Globus pallidus (tissue), 1 donor: ENCODE measurements at regions not wholly inside any gene's neighbourhood (a gene's known extent, or its start where the extent isn't known, plus 50 kb on each side); places are given as distances from the start of the nearest gene placed in this dataset.
"Not testable (repeated sequence)": the region's sequence is repeated elsewhere in the genome, so short reads cannot be mapped to it uniquely, and the experiment has no call there.

Experiments
- DNase-seq: peaks from one replicate; pipeline ENCODE4 v3.0.0-alpha.2; 2015; ENCODE audit warnings: low spot score

DNA sequence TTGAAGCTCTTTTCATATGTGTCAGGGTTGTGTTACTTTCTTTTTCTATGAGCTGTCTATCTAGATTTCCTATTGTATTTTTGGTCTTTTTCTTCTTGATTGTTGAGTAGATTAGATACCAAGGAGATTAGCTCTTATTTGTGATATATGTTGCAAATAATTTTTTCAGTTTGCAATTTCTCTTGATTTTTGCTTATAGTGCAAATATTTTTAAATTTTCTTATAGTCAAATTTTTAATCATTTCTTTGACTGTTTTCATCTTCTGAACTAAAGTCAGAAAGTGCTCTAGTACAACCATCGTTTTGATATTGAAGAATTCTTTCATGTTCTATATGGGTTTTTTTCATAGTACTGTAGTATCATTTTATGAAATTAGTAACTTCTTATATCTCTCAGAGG is 193.7 kb downstream of the OSTF1 start:
- no peak for DNase-seq

DNA sequence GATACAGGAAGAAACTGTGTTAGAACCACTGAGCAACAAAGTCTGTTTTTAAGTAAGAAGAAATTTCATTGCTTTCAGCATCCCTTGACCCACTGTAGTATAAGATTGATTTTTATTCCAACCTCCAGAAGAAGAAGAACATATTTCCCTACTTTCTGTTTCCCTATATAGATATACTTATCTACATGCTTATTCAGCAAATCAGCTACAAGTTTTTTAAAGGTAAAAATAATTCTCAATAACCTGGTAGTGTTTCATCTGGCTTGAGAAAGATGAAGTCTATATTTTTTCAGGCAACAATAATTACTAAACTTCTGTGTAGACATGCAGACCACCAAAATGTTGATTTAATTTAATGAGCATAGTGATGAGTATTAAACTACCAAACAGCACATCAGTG is 201.0 kb downstream of the OSTF1 start:
- no peak for DNase-seq

DNA sequence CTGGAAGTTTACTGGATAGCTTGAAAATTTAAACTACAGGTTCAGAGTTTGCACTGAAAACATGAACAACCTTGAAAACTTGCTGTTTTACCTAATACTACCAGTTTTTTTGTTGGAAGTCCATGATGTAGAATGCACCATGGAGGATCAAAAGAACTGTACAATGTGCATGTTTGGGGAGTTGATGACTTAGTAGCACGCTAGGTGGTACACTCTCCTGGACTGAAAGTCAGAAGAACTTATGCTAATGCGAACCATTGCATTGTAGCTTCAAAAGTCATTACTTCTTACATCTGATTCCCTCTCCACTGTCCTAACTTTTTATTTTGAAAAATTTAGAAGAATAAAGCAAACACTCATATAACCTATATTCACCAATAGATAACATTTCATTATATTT is 211.0 kb downstream of the OSTF1 start:
- DNase-seq: no peak

DNA sequence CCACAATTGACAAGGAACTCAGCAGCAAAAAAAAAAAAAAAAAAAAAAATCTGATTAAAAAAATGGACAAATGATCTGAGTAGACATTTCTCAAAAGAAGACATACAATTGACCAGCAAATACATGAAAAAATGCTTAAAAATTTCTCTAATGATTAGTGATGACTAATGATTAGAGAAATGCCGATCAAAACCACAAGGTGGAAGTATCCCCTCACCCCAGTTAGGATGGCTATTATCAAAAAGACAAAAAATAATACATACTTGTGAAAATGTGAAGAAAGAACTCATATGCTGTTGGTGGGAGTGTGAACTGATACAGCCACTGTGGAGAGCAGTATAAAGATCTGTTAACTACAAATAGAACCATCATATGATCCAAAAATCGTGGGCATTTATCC is 245.3 kb downstream of the OSTF1 start:
- no peak for DNase-seq

DNA sequence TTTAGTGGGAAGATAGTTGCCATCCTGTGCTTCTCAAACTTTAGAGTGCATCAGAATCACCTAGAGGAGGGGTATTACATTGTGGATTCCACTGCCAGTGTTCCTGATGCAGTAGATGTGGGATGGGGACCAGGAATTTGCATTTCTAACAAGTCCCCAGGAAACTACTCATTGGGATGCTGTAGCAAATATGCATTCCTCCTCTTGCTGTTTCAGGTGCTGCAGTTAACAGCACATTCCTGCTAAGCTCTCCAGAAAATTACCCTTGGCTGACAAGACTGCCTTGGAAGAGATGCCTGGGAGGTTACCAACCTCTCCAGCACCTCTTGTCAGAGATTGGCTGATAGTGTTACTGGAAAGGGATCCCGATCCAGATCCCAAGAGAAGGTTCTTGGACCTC is 270.5 kb downstream of the OSTF1 start:
- DNase-seq: no peak

DNA sequence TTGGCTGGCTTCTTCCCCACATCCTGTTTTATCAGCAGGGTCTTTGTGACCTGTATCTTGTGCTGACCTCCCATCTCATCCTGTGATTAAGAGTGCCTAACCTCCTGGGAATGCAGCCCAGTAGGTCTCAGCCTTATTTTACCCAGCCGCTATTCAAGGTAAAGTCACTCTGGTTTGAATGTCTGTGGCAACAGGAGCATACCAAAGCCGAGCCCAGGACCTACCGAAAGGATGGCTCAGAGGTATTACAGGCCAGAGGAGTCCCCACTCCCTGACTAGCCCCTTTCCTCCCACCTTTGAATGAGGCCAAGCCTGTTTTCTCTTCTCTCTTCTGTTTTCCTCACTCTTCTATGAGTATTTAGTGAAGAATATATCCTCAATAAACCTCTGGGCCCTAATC is 271.3 kb downstream of the OSTF1 start:
- DNase-seq: no peak

DNA sequence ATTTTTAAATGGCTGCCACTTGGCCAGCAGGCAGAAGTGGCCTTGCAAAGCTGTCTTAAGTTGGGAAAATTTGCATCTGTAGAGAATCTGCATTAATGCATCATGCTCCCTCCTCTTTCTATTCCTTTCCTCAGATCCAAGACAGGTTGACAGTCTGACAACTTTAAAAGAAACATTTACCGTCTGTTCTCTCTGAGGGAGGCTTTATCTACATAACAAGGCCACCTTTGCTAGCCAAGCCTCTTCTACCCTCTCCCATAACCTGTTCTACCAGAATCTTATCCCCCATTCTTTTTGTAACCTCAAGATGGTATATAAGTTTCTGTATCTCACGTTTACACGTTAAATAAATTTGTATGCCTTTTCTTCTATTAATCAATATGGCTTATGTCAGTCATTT is 271.9 kb downstream of the OSTF1 start:
- DNase-seq: no peak

DNA sequence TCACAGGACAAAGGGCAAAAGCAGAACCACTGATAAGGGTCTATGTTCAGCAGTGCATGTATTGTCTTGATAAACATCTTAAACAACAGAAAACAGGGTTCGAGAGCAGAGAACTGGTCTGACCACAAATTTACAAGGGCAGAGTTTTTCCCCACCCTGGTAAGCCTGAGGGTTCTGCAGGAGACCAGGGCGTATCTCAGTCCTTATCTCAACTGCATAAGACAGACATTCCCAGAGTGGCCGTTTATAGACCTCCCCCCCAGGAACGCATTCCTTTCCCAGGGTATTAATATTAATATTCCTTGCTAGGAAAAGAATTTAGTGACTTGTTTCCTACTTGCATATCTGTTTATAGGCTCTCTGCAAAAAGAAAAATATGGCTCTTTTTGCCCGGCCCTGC is 274.1 kb downstream of the OSTF1 start:
- DNase-seq: not testable (repeated sequence)

DNA sequence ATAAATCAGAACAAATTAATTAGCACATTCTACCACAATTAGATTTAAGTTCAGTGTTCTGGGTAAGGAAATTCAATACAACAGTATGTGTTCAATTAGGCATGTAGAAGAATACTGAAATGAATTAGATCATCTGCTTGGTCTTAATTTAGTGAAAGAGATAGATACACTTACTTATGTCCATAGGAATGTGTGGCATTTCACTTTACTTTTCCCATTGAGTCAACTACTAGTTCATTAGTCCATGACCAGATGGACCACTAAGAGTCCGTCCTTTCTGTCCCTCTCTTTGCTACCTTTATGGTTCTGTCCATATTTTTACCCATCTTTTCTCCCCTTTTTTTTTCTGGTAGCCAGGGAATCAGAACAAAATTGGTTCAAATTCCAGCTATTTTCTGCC is 276.9 kb downstream of the OSTF1 start:
- DNase-seq: no peak

DNA sequence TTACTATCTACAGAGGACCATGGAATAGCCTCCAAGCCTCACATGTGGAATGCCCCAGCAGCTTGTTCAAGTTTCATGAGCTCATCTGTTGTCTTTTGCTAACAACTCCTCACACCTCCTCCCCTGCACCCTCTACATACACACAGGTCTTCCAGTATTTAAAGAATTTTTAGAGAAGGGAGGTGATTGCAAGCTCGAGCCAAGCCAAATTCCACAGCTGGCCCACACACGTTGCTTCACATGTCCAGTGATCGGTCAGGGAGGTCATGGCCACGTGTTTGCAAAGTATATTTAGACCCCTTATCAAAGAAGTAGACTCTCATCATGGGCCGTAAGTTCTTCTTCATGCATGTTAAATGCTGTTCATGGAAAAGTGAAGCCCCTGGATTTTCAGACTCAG is 281.7 kb downstream of the OSTF1 start:
- no peak for DNase-seq

DNA sequence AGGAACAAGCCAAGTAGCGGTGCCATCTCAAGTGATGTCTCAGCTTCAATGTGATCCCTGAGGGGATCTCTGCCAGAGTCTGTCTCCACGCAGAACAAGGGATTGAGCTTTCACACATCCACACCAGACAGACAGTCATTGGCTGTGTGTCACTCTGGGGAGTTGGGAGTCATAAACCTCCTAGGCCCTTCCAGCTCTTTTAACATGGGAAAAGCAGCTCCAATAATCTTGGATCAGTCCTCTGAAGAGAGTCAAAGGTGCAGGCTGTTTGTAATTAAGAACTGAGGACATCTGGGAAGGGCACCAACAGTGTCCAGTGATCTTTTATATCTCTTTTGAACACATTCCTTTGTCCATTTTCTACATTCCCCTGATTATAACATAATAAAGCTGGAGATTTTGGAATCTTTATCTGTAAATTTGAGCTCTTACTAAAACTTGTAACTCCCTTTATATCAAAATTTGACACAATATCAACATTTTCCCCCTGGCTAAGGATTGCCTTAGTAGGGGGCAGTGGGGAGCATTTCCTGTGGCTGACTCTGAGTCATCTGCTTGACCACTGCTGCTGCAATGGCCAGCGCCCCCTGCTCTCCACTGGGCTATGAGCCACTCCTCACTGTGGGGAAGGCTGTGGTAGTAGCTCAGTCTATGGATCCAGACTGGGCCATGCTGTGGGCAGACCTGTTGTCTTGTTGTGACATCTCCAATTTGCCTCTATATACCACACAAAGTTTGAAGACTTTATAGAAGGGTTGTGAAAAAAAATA is 284.4 kb downstream of the OSTF1 start:
- no peak for DNase-seq

DNA sequence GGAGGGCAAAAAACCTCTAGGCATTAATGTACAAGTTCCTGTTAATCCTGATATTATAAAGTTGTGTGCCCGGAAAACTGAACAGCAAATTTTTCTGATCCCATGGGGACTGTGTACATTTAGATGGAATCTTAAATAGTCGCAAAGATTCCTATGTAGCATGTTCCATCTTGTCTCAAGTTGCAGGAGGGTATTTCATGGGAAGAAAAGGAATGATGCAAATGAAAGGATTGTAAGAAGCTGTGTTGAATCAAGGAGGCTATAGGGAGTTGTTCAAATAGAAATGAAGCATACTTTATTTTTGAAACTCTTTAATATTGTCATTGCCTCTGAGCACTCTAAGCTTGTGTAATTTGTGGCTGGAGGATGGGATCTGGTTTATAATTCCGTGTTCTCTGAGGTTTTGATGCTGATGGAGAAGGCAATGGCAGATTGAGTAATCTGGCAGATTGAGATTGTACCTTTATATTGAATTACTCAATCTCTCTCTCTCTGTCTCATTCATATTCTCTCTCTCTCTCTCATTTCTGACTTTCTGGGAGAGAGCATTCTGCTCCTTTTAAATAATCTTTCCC is 288.5 kb downstream of the OSTF1 start:
- DNase-seq: no peak

DNA sequence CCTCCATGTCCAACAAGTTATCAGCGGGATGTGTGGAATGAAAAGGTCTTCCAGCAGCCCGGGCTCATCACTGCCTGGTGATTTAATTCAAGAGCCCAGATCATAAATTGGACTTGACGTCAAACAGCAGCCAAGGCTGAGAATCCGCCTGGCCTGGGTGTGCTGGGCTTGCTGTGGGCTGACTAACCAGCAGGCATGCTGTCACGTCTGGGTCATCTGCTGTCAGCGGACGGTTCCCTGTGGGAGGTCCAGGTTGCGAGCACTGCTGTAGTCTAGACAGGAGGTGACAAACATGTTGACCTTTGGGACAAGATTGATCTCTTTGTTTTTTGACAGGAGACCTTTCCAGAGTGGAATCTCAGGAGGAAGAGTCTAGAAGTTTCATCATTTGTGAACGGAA is 289.7 kb downstream of the OSTF1 start:
- no peak for DNase-seq

DNA sequence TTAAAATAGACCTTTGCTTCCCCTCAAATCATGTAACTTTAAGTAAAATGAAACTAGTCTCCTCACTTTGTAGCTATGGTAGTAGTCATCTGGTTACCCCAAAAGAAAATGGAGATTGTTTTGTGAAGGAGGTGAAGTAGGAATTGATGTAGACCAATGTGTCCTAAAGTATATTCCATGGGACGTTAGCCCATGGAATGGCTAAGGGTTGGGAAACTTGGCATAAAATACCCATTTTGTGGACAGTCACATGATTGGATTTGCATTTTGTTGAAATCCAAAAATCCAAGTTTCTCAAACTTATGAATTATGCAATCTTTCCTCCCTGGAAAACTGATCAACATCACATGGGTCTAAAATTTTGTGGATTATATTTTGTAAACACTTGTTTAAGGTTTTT is 290.6 kb downstream of the OSTF1 start:
- DNase-seq: no peak

DNA sequence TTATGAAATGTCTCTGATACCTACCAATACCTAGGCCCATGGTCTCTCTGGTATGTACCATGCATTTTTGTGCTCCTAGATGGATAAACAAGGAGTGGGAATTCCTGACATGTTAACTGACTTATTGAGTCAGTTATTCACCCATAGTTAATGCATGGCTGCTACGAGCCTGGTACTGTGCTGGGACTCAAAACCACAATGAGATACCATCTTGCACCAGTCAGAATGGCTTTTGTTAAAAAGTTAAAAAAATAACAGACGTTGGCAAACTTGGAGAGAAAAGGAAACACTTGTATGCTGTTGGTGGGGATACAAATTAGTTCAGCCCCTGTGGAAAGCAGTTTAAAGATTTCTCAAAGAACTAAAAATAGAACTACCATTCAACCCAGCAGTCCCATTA is 293.8 kb downstream of the OSTF1 start:
- DNase-seq: no peak

DNA sequence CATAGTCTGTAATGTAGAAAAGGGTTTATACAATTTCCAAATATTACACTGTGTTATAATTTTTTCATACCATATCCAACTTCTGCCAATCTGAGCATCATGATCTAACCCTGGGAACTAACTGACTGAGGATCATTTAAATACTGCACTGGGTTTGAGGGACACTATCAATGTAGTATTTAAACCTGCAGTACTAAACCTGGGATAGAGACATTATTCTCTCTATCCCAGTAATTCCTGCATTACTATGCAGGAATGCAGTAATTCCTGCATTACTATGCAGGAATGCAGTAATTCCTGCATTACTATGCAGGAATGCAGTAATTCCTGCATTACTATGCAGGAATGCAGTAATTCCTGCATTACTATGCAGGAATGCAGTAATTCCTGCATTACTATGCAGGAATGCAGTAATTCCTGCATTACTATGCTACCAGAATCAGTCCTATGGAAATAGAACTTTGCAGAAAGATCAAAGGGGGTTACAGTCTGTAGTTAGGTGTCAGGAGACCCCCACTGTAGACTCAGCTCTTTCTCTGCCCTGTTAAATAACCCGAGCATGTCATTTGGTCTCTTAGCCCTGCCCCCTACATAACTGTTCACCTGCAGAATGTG is 295.2 kb downstream of the OSTF1 start:
- not testable (repeated sequence) for DNase-seq

DNA sequence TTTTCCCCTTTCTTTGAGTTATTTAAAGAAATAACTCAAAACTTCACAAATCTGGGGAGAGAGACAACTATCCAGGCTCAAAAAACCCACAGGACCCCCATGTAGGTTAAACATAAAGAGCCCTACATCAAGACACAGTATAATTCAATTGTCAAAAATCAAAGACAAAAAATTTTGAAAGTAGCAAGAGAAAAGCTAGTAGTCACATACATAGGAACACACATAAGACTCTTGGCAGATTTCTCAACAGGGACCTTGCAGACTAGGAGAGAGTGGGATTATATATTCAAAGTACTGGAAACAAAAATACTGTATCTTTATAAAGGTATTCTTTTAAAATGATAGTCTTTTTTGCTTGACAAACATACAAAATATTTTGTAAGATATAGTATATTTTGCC is 296.9 kb downstream of the OSTF1 start:
- no peak for DNase-seq

DNA sequence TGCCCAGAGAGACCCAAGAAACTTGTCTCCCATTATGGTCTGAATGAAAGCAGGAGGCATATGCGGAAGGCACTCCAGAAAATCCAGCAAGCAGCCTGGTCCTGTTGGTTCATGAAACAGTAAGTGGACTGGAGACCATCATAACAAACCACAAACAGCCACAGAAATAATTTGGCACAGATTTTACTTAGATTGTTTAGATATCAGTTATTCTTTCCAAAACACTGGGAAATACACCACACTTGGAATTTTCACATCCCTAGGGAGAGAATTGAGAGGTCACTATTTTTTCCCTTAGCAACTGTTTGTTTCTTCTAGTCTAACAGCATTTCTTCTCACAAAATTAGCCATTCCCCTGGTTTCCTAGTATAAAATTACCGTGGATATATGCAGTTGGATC is 300.8 kb downstream of the OSTF1 start:
- DNase-seq: no peak

DNA sequence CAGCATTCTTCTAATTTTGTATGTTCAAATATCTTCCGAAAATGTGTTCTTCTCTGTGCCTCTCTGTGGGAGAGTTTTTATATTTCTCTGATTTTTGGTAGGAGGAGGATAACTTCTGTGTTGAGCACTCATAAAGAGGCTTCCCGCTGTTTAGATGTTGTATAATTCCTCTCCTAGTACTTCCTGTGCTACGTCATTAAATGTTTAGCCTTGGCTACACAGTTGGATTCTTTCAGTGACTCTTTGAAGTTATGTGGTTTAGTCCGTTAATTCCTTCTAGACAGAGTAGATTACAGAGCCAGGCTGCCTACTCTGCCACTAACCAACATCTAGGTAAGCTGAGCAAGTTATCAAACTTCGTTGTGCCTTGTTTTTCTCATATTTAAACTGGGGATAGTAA is 302.6 kb downstream of the OSTF1 start:
- no peak for DNase-seq

DNA sequence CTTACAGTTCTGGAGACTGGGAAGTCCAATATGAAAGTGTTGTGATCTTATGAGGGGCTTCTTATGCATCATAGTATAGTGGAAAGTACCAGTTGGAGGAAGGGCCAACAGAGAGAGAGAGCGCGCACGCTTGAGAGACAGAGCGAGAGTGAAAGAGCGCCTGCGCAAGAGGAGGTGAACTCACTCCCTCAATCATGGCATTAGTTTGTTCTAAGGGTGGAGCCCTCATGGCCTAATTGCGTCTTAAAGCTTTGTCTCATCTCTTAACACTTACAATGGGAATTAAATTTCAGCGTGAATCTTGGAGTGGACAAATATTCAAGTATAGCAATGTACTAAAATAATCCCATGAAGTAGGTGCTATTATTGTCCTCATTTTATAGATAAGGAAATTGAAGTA is 303.2 kb downstream of the OSTF1 start:
- no peak for DNase-seq

DNA sequence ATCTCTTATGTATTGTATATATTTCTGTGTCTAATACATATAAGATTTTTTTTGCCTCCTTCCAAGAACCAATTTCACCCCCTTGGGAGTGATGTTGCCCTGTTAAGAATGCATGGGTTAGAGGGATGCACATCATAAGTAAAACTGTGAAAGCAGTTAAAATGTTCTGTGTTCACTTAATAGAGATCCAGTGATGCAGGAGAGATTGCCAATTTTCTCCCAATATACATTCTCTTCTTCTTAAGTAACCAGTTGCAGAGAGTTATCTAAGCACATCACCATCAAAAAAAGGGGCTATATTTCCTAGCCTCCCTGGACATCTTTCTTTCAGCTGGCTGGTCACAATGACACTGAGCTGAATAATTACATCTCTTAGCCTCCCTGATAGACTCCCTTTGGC is 307.0 kb downstream of the OSTF1 start:
- DNase-seq: no peak

DNA sequence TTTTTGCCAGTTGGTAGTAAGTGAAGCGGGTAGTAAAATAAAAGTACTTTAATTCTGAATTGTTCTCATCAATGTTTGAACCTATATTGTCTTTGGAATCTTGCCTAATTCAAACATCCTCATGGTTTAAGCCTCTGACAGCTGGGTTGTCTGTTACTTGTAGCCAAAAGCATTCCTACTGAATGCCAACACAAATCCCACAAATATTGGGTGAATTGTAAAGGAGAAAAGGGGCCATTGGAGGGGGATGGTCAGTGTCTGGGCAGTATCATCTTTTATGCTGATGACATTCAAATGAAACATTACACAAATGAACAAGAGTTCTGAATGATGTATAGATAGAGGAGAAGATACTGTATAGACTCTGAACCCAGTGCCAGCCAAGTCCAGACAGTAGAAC is 309.5 kb downstream of the OSTF1 start:
- DNase-seq: no peak

DNA sequence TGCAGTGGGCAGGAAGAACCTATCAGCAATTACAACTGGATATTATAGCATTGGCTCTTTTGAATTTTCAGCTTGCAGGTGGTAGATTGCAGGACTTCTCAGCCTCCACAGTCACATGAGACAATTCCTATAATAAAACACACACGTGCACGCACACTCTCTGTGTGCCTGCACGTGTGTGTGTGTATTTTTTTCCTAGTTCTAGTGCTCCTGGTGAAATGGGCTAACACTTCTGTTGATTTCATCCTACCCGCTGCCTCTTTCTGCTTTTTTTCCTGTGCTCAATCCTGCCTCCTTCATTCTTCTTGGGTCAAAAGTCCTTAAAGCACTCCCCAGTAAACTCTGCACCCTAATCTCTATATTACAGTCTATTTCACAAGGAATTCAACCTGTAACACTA is 320.1 kb downstream of the OSTF1 start:
- no peak for DNase-seq

DNA sequence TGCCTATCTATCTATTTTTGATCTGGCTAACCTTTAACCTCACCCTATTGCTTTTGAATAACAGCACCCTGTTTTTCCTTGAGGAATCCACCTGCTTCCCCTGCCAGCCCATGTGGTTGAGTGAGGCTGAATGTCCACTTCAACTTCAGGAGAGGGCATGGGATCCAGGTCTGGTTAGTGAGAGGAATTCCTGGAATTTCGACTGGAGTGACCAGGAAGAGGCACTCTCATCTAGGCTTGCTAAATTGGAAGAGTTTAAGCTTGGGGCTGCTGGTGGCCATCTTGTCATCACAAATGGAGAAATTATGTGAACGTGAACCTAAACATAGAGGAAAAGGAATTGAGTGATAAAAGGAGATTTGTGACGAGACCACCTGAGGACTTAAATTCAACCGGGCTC is 322.1 kb downstream of the OSTF1 start:
- no peak for DNase-seq
